NT2/D1 (cell line): ENCODE measurements at regions not wholly inside any gene's neighbourhood (a gene's known extent, or its start where the extent isn't known, plus 50 kb on each side); places are given as distances from the start of the nearest gene placed in this dataset.

Experiments used
- YY1 ChIP-seq: IDR thresholded peaks from 2 replicates; pipeline ENCODE4 v1.6.1; 2011; ENCODE audit not compliant: insufficient read length, insufficient read depth
- ZNF274 ChIP-seq: IDR thresholded peaks from 2 replicates; pipeline ENCODE4 v1.6.1; 2011; ENCODE audit warnings: mild to moderate bottlenecking, low read depth, low read length

- TF ChIP-seq YY1 (no peak), ZNF274 (no peak)
Observed at GRCh38 chr2:195026261-195026660, 630.8 kb upstream of the SLC39A10 start.
